ENCODE measurements at regions not wholly inside any gene's neighbourhood (a gene's known extent, or its start where the extent isn't known, plus 50 kb on each side); places are given as distances from the start of the nearest gene placed in this dataset.

- TF ChIP-seq REST (IDR thresholded peaks at IDR 0.05; ENCODE audit: unreplicated experiment) = no peak
- no peak for TF ChIP-seq ETS1 (IDR thresholded peaks at IDR 0.05)
- no peak for TF ChIP-seq STAT1 (IDR thresholded peaks at IDR 0.05; ENCODE audit: unreplicated experiment)
- no peak for TF ChIP-seq CREB1 (CRISPR knock-in tag; IDR thresholded peaks at IDR 0.05; ENCODE audit: low read depth)
- no peak for TF ChIP-seq EZH2 (IDR thresholded peaks at IDR 0.05; ENCODE audit: low read depth, unreplicated experiment)
These were observed 141.7 kb upstream of the CCDC68 start (continued) for GRCh38 chr18:55100817-55101457.

- DNase-seq (ENCODE audit: low spot score) (no peak), ATAC-seq (no peak)
- no peak overlapping the region for H3K27ac Mint-ChIP-seq
- no peaks in the 10 kb centered on the region for H3K27me3 ChIP-seq (ENCODE audit: insufficient read depth)
- no peak overlapping the region for H3K4me3 ChIP-seq
- no peaks in the 10 kb centered on the region for H3K36me3 ChIP-seq (ENCODE audit: insufficient read depth)
- no peaks in the 10 kb centered on the region for H4K20me1 ChIP-seq (replicated peaks; ENCODE audit: insufficient read depth)
- H3K27ac ChIP-seq (ENCODE audit: low read depth) = no peak overlapping the region
- H3K4me1 Mint-ChIP-seq = peaks cover 9% of the 10 kb centered on the region
- peak overlapping the region; percentile 38 for H2AFZ ChIP-seq
- H3K9me2 ChIP-seq (ENCODE audit: insufficient read depth) = no peaks in the 10 kb centered on the region; the same call in 1 of the 2 replicates
- no peaks in the 10 kb centered on the region for H3K79me2 ChIP-seq (replicated peaks; ENCODE audit: insufficient read depth)
- H3K4me3 Mint-ChIP-seq = no peak overlapping the region
- no peaks in the 10 kb centered on the region for H3K27me3 Mint-ChIP-seq (ENCODE audit: insufficient read depth, low read depth, poor library complexity)
- H3K9me3 Mint-ChIP-seq = no peaks in the 10 kb centered on the region
- no peak overlapping the region for H3K4me2 ChIP-seq
- no peaks in the 10 kb centered on the region for H3K36me3 Mint-ChIP-seq (ENCODE audit: low read depth)
- H3F3A ChIP-seq (replicated peaks; ENCODE audit: low read depth) = no peaks in the 10 kb centered on the region
- H3K4me1 ChIP-seq (ENCODE audit: insufficient read depth) = no peaks in the 10 kb centered on the region
- TF ChIP-seq JUNB (IDR thresholded peaks at IDR 0.05; ENCODE audit: unreplicated experiment) (no peak), POLR2AphosphoS5 (IDR thresholded peaks at IDR 0.05; ENCODE audit: low read depth) (no peak), ZNF462 (CRISPR knock-in tag; IDR thresholded peaks at IDR 0.05) (no peak), CTCF (conservative IDR thresholded peaks at IDR 0.05; ENCODE audit: low read depth in 2 of 2) (no peak), EZH2phosphoT487 (IDR thresholded peaks at IDR 0.05; ENCODE audit: unreplicated experiment) (no peak), STAT1 (IDR thresholded peaks at IDR 0.05; ENCODE audit: unreplicated experiment) (no peak), ZNF114 (CRISPR knock-in tag; IDR thresholded peaks at IDR 0.05) (no peak), CREB1 (CRISPR knock-in tag; IDR thresholded peaks at IDR 0.05; ENCODE audit: low read depth) (no peak)
These were observed 138.4 kb upstream of the CCDC68 start for GRCh38 chr18:55097456-55098170.
